GM12865 (cell line): ENCODE measurements at regions not wholly inside any gene's neighbourhood (a gene's known extent, or its start where the extent isn't known, plus 50 kb on each side); places are given as distances from the start of the nearest gene placed in this dataset.

Source experiments
- DNase-seq: peaks from one replicate; pipeline ENCODE4 v3.0.0; 2010; ENCODE audit warnings: low read depth
- H3K4me3 ChIP-seq: 2 replicates; pipeline ENCODE4 v1.5.1; 2011; ENCODE audit warnings: mild to moderate bottlenecking, low read depth, low read length, control low read depth
- CTCF ChIP-seq: IDR thresholded peaks from 2 replicates; pipeline ENCODE4 v1.5.1; 2011; ENCODE audit warnings: low read length, control low read depth, low read depth, inconsistent platforms; ENCODE audit not compliant: insufficient read depth; ENCODE audit errors: missing control alignments

DNA sequence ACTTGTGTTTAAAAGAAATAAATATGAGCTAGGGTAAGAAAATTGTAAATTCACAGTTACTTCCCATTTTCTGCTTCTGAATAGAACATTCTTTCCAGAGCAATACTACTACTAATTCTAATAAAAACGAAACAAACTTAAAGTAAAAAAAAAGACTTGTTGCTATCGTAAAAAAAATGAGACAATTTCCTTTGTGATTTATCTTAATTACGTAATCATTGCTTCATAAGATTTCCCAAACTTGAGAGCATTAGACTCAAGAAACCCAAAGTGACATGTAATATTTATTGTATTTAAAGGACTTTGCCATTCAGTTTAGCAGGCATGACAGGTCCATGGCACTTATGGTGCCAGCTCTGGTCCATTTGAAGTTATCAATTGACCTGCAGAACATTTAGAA is 153.8 kb downstream of the AQP4 start:
- DNase-seq = no peak
- no peak for TF ChIP-seq CTCF
- no peak overlapping the region for H3K4me3 ChIP-seq

DNA sequence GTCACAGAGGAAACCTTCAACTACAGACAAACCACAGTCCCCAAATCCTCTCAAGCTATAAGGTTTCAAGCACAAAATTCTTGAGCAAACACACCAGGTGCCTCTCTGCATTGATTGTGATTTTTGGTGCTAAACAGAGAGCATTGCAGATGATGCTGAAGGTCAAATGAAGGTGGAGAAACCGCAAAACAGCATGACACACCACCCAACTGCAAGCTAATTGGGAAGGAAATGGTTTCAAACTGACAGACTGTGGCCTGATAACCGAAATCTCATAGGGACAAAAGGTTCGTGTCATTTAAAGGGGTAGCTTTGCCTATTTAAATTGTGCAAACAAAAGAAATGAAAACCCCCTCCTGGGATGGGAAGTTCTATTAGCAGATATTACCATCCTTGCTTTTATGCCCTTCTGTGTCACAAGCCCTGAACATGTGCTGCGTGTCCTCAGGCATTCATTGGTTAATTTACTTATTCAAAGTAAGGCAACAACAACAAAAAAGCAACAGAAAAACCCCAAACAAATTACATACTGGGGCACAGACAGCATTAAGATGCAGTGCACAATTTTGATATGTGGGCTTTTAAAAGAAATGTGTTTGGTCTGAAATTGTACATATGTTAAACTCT is 154.9 kb downstream of the AQP4 start:
- peak; percentile 84 for DNase-seq
- TF ChIP-seq CTCF = no peak
- H3K4me3 ChIP-seq = no peak overlapping the region

DNA sequence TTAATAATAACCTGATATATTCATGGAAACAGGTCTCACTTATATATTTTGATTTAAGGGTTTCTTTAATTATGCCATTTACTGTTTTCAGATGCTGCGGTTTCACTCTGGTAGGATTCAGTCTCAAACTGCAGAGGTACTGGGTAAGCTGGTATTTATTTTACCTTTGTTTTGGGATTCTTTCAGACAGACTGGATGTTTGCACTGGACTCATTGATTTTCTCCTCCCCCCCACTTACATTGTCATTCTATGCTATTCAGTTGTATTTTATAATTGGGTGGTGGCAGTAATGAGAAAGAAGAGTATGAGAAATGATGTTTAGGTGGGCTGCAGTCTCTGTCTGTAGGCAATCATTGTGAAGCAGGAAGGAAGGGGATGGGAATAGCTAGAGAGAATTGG is 155.6 kb downstream of the AQP4 start:
- H3K4me3 ChIP-seq = no peak overlapping the region
- TF ChIP-seq CTCF = no peak
- DNase-seq = no peak

DNA sequence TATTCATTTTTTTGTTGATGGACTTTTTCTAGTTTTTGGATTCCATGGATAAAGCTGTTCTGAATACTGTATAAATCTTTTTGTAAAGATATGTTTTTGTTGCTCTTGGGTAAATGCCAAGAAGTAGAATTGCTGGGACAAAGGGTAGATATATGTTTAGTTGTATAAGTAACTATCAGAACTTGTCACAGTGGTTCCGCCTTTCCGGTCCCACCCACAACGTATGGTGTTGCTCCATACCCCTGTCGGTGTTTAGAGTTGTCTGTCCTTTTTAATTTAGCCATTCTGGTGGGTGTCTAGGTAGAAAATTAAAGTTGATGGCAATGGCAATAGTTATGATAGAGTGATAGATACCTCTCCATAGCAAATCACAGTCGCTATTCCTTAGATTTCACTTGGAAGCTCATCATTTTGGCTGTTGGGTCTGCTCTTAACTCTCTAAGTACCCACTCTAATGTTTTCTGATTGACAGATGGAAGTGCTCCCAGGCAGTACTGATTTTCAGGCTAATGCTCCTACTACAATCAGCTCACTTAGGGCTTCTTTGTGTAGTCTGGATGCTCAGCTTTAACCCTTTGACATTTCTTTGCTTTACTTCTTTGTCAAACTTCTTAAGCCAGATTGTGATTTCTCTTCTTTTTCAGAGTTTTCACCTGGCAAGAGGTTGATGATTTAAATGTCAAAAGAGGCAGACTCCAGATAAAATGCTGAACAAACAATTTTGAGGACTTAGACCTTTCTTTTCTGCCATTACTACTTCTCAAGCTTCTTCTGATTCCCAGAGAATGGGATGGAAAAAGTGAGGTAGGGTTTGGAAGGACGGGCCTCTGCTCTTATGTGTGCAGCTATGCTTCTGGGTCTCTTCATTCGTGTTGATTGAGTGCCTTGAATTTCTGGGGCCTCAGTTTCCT is 156.4 kb downstream of the AQP4 start:
- DNase-seq = no peak
- no peak for TF ChIP-seq CTCF

DNA sequence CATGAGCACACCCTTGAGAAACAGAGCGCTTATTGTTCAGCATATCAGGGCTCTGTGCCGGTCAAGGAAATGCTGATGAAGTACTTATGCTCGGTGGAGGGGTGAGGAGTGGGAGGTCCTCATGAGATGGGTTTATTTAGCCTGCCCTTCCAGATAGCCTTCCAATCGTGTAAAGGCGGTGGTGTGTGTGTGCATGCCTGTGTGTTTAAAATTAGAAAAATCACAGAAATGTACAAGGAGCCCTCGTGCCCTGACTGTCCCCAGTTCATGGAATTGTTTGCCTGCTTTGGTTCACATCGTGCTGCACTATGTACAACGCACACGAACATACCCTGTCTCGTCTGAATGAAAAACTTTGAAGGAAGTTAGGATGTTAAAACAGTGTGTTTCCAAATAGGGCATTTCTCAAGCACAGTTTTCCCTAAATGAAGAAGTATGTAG is 158.6 kb downstream of the AQP4 start:
- no peak overlapping the region for H3K4me3 ChIP-seq
- no peak for TF ChIP-seq CTCF
- no peak for DNase-seq

More for the DNA sequence above, 156.4 kb downstream of the AQP4 start:
- no peak overlapping the region for H3K4me3 ChIP-seq

- H3K4me3 ChIP-seq = no peak overlapping the region
- no peak for TF ChIP-seq CTCF
- DNase-seq = no peak
Observed at GRCh38 chr18:26705757-26706156, 157.4 kb upstream of the KCTD1 start.
